Vagina (tissue), 2 donors: ENCODE measurements at regions not wholly inside any gene's neighbourhood (a gene's known extent, or its start where the extent isn't known, plus 50 kb on each side); places are given as distances from the start of the nearest gene placed in this dataset.
"Not testable (repeated sequence)": the region's sequence is repeated elsewhere in the genome, so short reads cannot be mapped to it uniquely, and the experiment has no call there.

ENCODE experiments used
- DNase-seq, 2 donors: peaks; one replicate each; pipeline ENCODE4 v3.0.0-alpha.2; 2017; ENCODE audit errors: extremely low spot score in 2 of 2
- H3K27ac ChIP-seq: fragments of 200-600 bp; sonication (generic); one replicate; pipeline ENCODE4 v1.5.1; 2019
- H3K27me3 ChIP-seq: fragments of 200-600 bp; sonication (generic); one replicate; pipeline ENCODE4 v1.5.1; 2019
- H3K36me3 ChIP-seq, 2 donors: fragments of 200-600 bp; sonication (generic); one replicate each; pipeline ENCODE4 v1.5.1; 2017 to 2019
- H3K4me1 ChIP-seq: fragments of 200-600 bp; sonication (generic); one replicate; pipeline ENCODE4 v1.5.1; 2019
- H3K4me3 ChIP-seq, 2 donors: fragments of 200-600 bp; sonication (generic); 1 replicate in 1 of 2; 2 replicates in 1 of 2; pipeline ENCODE4 v1.5.1; 2016 to 2019
- H3K9me3 ChIP-seq: fragments of 200-600 bp; sonication (generic); one replicate; pipeline ENCODE4 v1.5.1; 2019
- POLR2A ChIP-seq, 2 donors: fragments of 450-650 bp; IDR thresholded peaks; one replicate each; pipeline ENCODE4 v1.6.1; 2017; ENCODE audit warnings: antibody characterized with exemption in 2 of 2, mild to moderate bottlenecking in 2 of 2, moderate library complexity in 2 of 2
- POLR2AphosphoS5 ChIP-seq, 2 donors: sonication (generic); formaldehyde crosslinking; IDR thresholded peaks; one replicate each; pipeline ENCODE4 v1.9.0; 2017; ENCODE audit warnings: antibody characterized with exemption in 2 of 2, mild to moderate bottlenecking in 2 of 2, low read depth in 1 of 2; ENCODE audit not compliant: insufficient read depth in 1 of 2
- intact Hi-C: fragments of 100-400 bp; cut with DNase I; formaldehyde crosslinking; loops from one replicate; pipeline ENCODE4 v1.15.1; 2023
- TF ChIP-seq, protein P1 (sequence below), 3 experiments: fragments of 450-650 bp in 2 of 3; fragments of 200-600 bp in 1 of 3; sonication (generic) in 1 of 3; IDR thresholded peaks; one replicate each; pipeline ENCODE4 v1.5.1; 2017 to 2019; ENCODE audit warnings: antibody characterized with exemption in 3 of 3, mild to moderate bottlenecking in 2 of 3, moderate library complexity in 2 of 3

GRCh38 chr5:173679909-173680630 lies 63.6 kb upstream of the BOD1 start:
- DNase-seq: no peak
- no peak overlapping the region for H3K27ac ChIP-seq
- peaks cover under 1% of the 10 kb centered on the region for H3K9me3 ChIP-seq
- H3K4me1 ChIP-seq: no peaks in the 10 kb centered on the region
- H3K4me3 ChIP-seq: no peak overlapping the region
- H3K36me3 ChIP-seq: no peaks in the 10 kb centered on the region
- intact Hi-C loops: no loop called here
- H3K27me3 ChIP-seq: no peaks in the 10 kb centered on the region
- TF ChIP-seq POLR2AphosphoS5 (IDR thresholded peaks at IDR 0.05; ENCODE audit: insufficient read depth in 1 of 2, low read depth in 1 of 2) (no peak), POLR2A (IDR thresholded peaks at IDR 0.05) (no peak)
- TF ChIP-seq, protein P1, sequence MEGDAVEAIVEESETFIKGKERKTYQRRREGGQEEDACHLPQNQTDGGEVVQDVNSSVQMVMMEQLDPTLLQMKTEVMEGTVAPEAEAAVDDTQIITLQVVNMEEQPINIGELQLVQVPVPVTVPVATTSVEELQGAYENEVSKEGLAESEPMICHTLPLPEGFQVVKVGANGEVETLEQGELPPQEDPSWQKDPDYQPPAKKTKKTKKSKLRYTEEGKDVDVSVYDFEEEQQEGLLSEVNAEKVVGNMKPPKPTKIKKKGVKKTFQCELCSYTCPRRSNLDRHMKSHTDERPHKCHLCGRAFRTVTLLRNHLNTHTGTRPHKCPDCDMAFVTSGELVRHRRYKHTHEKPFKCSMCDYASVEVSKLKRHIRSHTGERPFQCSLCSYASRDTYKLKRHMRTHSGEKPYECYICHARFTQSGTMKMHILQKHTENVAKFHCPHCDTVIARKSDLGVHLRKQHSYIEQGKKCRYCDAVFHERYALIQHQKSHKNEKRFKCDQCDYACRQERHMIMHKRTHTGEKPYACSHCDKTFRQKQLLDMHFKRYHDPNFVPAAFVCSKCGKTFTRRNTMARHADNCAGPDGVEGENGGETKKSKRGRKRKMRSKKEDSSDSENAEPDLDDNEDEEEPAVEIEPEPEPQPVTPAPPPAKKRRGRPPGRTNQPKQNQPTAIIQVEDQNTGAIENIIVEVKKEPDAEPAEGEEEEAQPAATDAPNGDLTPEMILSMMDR (IDR thresholded peaks at IDR 0.05): no peak

DNA sequence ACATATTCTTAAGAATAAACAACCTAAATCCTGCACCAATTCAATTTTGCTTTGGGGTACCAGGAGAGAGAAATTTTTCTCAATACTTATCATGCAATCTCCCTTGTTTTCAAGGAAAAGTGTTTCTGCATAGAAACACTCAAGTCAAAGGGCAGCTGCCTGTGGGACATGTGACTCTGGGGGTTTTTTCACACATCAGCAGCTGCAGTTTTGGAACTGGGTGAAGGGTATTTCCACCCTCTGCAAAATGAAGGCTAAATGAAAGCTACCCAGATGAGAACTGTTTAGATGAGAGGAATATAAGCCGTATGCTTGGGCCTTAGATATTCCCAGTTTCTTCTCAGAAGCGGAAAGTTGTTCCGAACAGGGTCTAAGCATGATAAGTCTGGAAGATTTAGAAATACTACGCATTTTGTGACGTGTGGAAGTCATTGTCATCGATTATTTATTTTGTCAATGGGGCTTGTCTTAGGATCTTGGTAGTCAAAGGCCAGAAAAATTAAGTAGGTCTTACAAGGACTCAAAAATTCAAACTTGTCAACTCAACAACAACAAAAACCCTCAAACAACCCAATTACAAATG lies 64.3 kb upstream of the BOD1 start:
- Histone ChIP-seq H3K4me3 (no peak overlapping the region), H3K4me1 (no peaks in the 10 kb centered on the region), H3K27ac (no peak overlapping the region), H3K27me3 (no peaks in the 10 kb centered on the region), H3K9me3 (no peaks in the 10 kb centered on the region), H3K36me3 (no peaks in the 10 kb centered on the region)
- no peak for DNase-seq
- intact Hi-C loops: no loop called here
- TF ChIP-seq POLR2A (IDR thresholded peaks at IDR 0.05) (no peak), POLR2AphosphoS5 (IDR thresholded peaks at IDR 0.05; ENCODE audit: insufficient read depth in 1 of 2, low read depth in 1 of 2) (no peak)
- TF ChIP-seq, protein P1 (IDR thresholded peaks at IDR 0.05): no peak

GRCh38 chr5:173682313-173682712 lies 65.9 kb upstream of the BOD1 start:
- no peak for TF ChIP-seq POLR2AphosphoS5 (IDR thresholded peaks at IDR 0.05; ENCODE audit: insufficient read depth in 1 of 2, low read depth in 1 of 2)
- no peak for TF ChIP-seq POLR2A (IDR thresholded peaks at IDR 0.05)
- TF ChIP-seq, protein P1 (IDR thresholded peaks at IDR 0.05): no peak
- Histone ChIP-seq H3K4me1 (no peaks in the 10 kb centered on the region), H3K9me3 (no peaks in the 10 kb centered on the region), H3K27ac (no peak overlapping the region), H3K4me3 (no peak overlapping the region), H3K27me3 (no peaks in the 10 kb centered on the region), H3K36me3 (no peaks in the 10 kb centered on the region)
- intact Hi-C loops: no loop called here
- no peak for DNase-seq

- DNase-seq: not testable (repeated sequence)
These were observed 68.1 kb upstream of the BOD1 start for GRCh38 chr5:173684535-173684934.

GRCh38 chr5:173686950-173687349 lies 70.5 kb upstream of the BOD1 start:
- intact Hi-C loops: no loop called here
- no peak for TF ChIP-seq POLR2A (IDR thresholded peaks at IDR 0.05)
- TF ChIP-seq, protein P1 (IDR thresholded peaks at IDR 0.05): no peak
- no peak for TF ChIP-seq POLR2AphosphoS5 (IDR thresholded peaks at IDR 0.05; ENCODE audit: insufficient read depth in 1 of 2, low read depth in 1 of 2)
- no peaks in the 10 kb centered on the region for H3K4me1 ChIP-seq
- no peak overlapping the region for H3K27ac ChIP-seq
- no peak for DNase-seq
- no peak overlapping the region for H3K4me3 ChIP-seq
- no peaks in the 10 kb centered on the region for H3K9me3 ChIP-seq
- H3K27me3 ChIP-seq: no peaks in the 10 kb centered on the region
- H3K36me3 ChIP-seq: no peaks in the 10 kb centered on the region

More at GRCh38 chr5:173684535-173684934, 68.1 kb upstream of the BOD1 start:
- H3K27me3 ChIP-seq, H3K27ac ChIP-seq, H3K9me3 ChIP-seq, H3K36me3 ChIP-seq, H3K4me3 ChIP-seq, H3K4me1 ChIP-seq, intact Hi-C loops: not testable (repeated sequence)
